C4-2B (cell line): ENCODE measurements at regions not wholly inside any gene's neighbourhood (a gene's known extent, or its start where the extent isn't known, plus 50 kb on each side); places are given as distances from the start of the nearest gene placed in this dataset.

ENCODE experiments used
- H3K27ac ChIP-seq: fragments of 450-650 bp; 2 replicates; pipeline ENCODE4 v1.5.1; 2017
- ZFX ChIP-seq: fragments of 450-650 bp; IDR thresholded peaks from 2 replicates; pipeline ENCODE4 v1.6.1; 2017
- TF ChIP-seq, protein P1 (sequence below): fragments of 450-650 bp; conservative IDR thresholded peaks from 2 replicates; pipeline ENCODE4 v1.5.1; 2017; ENCODE audit warnings: mild to moderate bottlenecking

DNA sequence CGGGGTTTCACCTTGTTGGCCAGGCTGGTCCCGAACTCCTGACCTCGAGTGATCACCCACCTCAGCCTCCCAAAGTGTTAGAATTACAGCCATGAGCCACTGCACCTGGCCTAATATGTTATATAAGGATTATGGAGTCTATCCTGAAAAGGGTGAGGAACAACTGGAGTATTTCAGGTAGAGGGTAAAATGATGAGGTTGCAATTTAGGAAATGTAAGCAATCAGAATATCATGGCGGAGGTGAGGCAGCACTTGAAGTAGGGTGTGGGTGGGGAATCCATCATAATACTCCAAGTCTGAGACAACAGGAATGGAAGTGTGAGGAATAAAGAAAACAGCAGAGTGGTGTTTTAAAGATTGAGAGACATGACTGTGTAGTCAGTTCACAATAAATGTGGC is 582.2 kb downstream of the FGF9 start:
- TF ChIP-seq, protein P1, sequence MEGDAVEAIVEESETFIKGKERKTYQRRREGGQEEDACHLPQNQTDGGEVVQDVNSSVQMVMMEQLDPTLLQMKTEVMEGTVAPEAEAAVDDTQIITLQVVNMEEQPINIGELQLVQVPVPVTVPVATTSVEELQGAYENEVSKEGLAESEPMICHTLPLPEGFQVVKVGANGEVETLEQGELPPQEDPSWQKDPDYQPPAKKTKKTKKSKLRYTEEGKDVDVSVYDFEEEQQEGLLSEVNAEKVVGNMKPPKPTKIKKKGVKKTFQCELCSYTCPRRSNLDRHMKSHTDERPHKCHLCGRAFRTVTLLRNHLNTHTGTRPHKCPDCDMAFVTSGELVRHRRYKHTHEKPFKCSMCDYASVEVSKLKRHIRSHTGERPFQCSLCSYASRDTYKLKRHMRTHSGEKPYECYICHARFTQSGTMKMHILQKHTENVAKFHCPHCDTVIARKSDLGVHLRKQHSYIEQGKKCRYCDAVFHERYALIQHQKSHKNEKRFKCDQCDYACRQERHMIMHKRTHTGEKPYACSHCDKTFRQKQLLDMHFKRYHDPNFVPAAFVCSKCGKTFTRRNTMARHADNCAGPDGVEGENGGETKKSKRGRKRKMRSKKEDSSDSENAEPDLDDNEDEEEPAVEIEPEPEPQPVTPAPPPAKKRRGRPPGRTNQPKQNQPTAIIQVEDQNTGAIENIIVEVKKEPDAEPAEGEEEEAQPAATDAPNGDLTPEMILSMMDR, result no peak
- no peak for TF ChIP-seq ZFX

DNA sequence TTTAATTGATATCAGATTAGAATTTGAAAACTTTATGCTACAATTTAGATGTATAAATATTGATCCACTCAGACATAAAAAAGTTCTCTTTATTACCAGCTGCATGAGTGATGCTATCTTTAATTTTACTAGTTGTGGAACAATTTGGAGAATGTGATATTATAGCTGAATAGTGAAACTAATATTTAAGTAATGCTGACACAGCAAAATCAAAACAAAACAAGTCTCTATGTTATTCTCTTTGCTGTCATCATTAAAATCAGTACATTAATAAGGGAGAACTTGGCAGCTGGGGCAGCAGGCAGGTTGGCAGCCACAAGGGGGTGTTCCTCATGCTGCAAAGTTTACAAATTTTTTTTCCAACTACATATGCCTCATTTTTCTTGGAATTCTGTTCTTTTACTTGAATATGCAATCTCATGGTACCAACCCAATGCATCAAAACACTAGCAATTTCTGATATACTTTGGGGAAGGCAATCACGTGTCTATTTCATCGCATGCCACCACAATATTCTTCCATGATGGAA is 585.3 kb downstream of the FGF9 start:
- no peak overlapping the region for H3K27ac ChIP-seq
- no peak for TF ChIP-seq ZFX
- TF ChIP-seq, protein P1, result peak; percentile 84

More for the DNA sequence above, 582.2 kb downstream of the FGF9 start:
- H3K27ac ChIP-seq, result no peak overlapping the region

DNA sequence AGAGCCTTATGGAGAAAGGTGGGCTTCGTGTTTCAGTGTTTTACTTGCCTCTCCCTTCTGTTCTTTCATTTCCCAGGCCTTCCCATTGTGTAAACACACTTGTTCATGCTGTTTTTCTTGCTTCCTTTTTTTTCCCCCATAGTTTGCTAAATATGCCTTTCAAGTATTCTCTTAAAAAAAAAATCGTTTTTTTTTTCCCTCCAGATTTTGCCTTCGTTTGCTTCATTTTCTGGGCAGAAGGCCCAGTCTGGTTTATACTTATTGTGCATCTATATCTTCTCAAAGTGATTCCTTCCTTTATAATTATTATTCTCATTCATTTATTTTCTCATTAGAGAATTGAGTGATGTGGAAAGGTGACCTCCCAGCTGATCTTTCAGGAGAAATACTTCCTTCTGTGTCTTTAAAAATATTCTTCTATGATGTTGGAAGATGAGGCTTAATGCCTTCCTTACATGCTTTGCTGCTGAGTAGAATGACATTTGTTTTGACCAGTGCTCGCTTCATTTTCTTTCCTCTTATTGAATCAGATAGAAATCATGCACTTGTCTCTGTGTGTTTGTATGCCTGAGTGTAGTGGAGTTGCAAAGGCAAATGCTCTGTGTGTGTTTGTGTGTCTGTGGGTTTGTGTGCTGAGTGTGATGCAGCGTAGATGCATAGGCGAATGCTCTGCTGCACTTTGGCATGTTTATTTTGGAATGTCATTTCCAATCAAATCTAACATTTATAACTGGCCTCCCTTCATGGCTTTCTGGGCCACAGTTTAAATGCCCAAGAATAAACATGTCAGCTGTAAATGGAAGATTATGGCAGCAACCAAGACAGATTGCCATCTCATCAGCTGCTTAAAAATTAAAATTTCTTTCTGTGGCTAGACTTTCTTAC is 591.4 kb downstream of the FGF9 start:
- H3K27ac ChIP-seq, result no peak overlapping the region
- TF ChIP-seq, protein P1, result no peak
- no peak for TF ChIP-seq ZFX

DNA sequence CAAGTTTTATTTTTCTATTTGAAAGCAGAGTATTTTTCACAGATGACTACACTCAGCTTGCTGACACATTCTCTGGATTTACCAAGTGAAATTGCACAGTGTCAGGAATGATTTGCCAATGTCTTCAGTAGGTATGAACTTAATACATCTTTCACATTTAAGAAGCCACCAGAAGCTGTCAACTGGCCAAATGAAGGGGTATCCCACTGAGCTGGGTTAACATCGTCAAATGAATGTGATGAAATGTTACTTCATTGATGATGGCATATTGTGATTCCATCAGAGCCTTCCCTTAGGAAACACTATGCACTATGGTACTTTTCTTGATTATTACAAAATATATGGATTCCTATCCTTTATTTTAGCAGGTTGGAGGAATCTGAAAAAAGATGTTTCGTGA is 592.3 kb downstream of the FGF9 start:
- H3K27ac ChIP-seq, result no peak overlapping the region
- TF ChIP-seq, protein P1, result no peak
- no peak for TF ChIP-seq ZFX

- TF ChIP-seq ZFX, result no peak
- TF ChIP-seq, protein P1, result no peak
- no peak overlapping the region for H3K27ac ChIP-seq
Observed at GRCh38 chr13:22265563-22265962, 594.7 kb downstream of the FGF9 start.

- no peak for TF ChIP-seq ZFX
- TF ChIP-seq, protein P1, result no peak
Observed at GRCh38 chr13:22270881-22271280, 600.0 kb downstream of the FGF9 start.

GRCh38 chr13:22271903-22272302 is 601.0 kb downstream of the FGF9 start:
- TF ChIP-seq ZFX, result no peak
- TF ChIP-seq, protein P1, result no peak
- no peak overlapping the region for H3K27ac ChIP-seq

More at GRCh38 chr13:22270881-22271280, 600.0 kb downstream of the FGF9 start:
- no peak overlapping the region for H3K27ac ChIP-seq
